ENCODE measurements at regions not wholly inside any gene's neighbourhood (a gene's known extent, or its start where the extent isn't known, plus 50 kb on each side); places are given as distances from the start of the nearest gene placed in this dataset.

DNA sequence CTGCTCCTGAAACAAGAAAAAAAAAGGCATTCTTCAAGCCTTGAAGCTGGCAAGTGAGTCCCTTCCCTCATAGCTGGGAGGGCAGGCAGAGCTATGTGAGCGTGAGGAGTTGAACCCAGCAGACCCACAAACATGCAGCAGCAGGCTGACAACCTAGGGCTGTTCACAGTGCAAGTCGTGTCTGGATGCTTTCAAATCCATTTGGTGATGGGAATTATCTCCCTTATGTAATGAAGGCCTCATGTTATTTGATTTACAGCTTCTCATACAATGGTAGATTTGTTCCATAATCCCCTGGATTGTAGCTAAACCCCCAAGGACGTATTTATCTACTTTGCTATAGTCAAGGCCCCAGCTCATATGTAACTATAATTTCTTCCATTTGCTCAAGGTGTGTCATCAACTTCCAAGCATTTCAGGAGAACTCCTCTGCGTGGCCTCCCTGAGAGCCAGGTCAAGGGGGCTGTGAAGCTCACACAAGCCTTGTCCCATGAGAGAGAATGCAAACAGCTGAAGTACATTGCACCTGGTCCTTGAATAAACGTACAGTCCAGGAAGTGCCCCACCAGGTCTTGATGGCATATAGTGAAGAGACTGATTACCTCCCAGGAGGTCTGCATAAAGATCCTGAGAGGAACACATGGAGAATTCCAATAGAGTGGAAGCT, 124.8 kb upstream of the SLC1A3 start:
- TF ChIP-seq, protein P1, sequence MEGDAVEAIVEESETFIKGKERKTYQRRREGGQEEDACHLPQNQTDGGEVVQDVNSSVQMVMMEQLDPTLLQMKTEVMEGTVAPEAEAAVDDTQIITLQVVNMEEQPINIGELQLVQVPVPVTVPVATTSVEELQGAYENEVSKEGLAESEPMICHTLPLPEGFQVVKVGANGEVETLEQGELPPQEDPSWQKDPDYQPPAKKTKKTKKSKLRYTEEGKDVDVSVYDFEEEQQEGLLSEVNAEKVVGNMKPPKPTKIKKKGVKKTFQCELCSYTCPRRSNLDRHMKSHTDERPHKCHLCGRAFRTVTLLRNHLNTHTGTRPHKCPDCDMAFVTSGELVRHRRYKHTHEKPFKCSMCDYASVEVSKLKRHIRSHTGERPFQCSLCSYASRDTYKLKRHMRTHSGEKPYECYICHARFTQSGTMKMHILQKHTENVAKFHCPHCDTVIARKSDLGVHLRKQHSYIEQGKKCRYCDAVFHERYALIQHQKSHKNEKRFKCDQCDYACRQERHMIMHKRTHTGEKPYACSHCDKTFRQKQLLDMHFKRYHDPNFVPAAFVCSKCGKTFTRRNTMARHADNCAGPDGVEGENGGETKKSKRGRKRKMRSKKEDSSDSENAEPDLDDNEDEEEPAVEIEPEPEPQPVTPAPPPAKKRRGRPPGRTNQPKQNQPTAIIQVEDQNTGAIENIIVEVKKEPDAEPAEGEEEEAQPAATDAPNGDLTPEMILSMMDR (IDR thresholded peaks at IDR 0.05), result no peak
- no peak for TF ChIP-seq EP300 (IDR thresholded peaks at IDR 0.05)

All from stomach (tissue), 4 donors.